ENCODE measurements at regions not wholly inside any gene's neighbourhood (a gene's known extent, or its start where the extent isn't known, plus 50 kb on each side); places are given as distances from the start of the nearest gene placed in this dataset.

- Mint-ChIP-seq H3K4me1 (peaks cover 12 to 14% of the 10 kb centered on the region in 2 donors), H3K4me3 (no peak overlapping the region), H3K9me3 (no peaks in the 10 kb centered on the region), H3K27ac (no peak overlapping the region), H3K27me3 (ENCODE audit: low read depth in 2 of 2) (peaks cover 36 to 75% of the 10 kb centered on the region in 2 donors), H3K36me3 (no peaks in the 10 kb centered on the region)
- Histone ChIP-seq H3K27me3 (ENCODE audit: control insufficient read depth, insufficient read depth, low read length) (peaks cover 18% of the 10 kb centered on the region), H3K4me3 (ENCODE audit: low read length) (no peak overlapping the region), H3K4me1 (ENCODE audit: control insufficient read depth, insufficient read depth, low read length) (peaks cover 10% of the 10 kb centered on the region), H3K9me3 (ENCODE audit: control insufficient read depth, insufficient read depth, low read length) (no peaks in the 10 kb centered on the region), H3K27ac (ENCODE audit: low read length) (no peak overlapping the region), H3K36me3 (ENCODE audit: control insufficient read depth, insufficient read depth, low read length) (no peaks in the 10 kb centered on the region)
- DNase-seq (no peak), ATAC-seq (no peak)
- no peak for TF ChIP-seq CTCF (IDR thresholded peaks at IDR 0.05)
- 90% methylated on average over 9 of the region's 13 CpGs for WGBS (ENCODE audit: insufficient coverage)
- intact Hi-C loops (cut with micrococcal nuclease): no loop called here
Observed at GRCh38 chr2:176555781-176556180, 286.5 kb downstream of the MTX2 start.

GRCh38 chr2:176556373-176556772, 287.1 kb downstream of the MTX2 start:
- intact Hi-C loops (cut with micrococcal nuclease): no loop called here
- ATAC-seq: no peak

GRCh38 chr2:176557821-176558220, 288.6 kb downstream of the MTX2 start:
- Mint-ChIP-seq H3K9me3 (no peaks in the 10 kb centered on the region), H3K36me3 (no peaks in the 10 kb centered on the region), H3K27me3 (ENCODE audit: low read depth in 2 of 2) (peaks cover 43 to 79% of the 10 kb centered on the region in 2 donors), H3K4me3 (no peak overlapping the region), H3K4me1 (peaks cover 12 to 14% of the 10 kb centered on the region in 2 donors), H3K27ac (no peak overlapping the region)
- Histone ChIP-seq H3K27me3 (ENCODE audit: control insufficient read depth, insufficient read depth, low read length) (peaks cover 16% of the 10 kb centered on the region), H3K36me3 (ENCODE audit: control insufficient read depth, insufficient read depth, low read length) (no peaks in the 10 kb centered on the region), H3K4me1 (ENCODE audit: control insufficient read depth, insufficient read depth, low read length) (peaks cover 10% of the 10 kb centered on the region), H3K9me3 (ENCODE audit: control insufficient read depth, insufficient read depth, low read length) (no peaks in the 10 kb centered on the region), H3K4me3 (ENCODE audit: low read length) (no peak overlapping the region), H3K27ac (ENCODE audit: low read length) (no peak overlapping the region)
- intact Hi-C loops (cut with micrococcal nuclease): no loop called here
- no peak for TF ChIP-seq CTCF (IDR thresholded peaks at IDR 0.05)
- WGBS (ENCODE audit: insufficient coverage): 80% methylated on average over 1 of the region's 1 CpG
- ATAC-seq: no peak
- no peak for DNase-seq

More at GRCh38 chr2:176556373-176556772, 287.1 kb downstream of the MTX2 start:
- Mint-ChIP-seq H3K27me3 (ENCODE audit: low read depth in 2 of 2) (peaks cover 39 to 80% of the 10 kb centered on the region in 2 donors), H3K27ac (no peak overlapping the region), H3K4me1 (peaks cover 12 to 14% of the 10 kb centered on the region in 2 donors), H3K4me3 (no peak overlapping the region), H3K36me3 (no peaks in the 10 kb centered on the region), H3K9me3 (no peaks in the 10 kb centered on the region)
- no peak overlapping the region for H3K4me3 ChIP-seq (ENCODE audit: low read length)
- no peak for DNase-seq
- H3K27me3 ChIP-seq (ENCODE audit: control insufficient read depth, insufficient read depth, low read length): peaks cover 18% of the 10 kb centered on the region
- no peak for TF ChIP-seq CTCF (IDR thresholded peaks at IDR 0.05)
- no peaks in the 10 kb centered on the region for H3K36me3 ChIP-seq (ENCODE audit: control insufficient read depth, insufficient read depth, low read length)
- peaks cover 10% of the 10 kb centered on the region for H3K4me1 ChIP-seq (ENCODE audit: control insufficient read depth, insufficient read depth, low read length)
- no peak overlapping the region for H3K27ac ChIP-seq (ENCODE audit: low read length)
- 64% methylated on average over 2 of the region's 2 CpGs for WGBS (ENCODE audit: insufficient coverage)
- H3K9me3 ChIP-seq (ENCODE audit: control insufficient read depth, insufficient read depth, low read length): no peaks in the 10 kb centered on the region

GRCh38 chr2:176558574-176559140, 289.4 kb downstream of the MTX2 start:
- peaks cover 42 to 75% of the 10 kb centered on the region in 2 donors for H3K27me3 Mint-ChIP-seq (ENCODE audit: low read depth in 2 of 2)

More at GRCh38 chr2:176558574-176559140, 289.4 kb downstream of the MTX2 start:
- intact Hi-C loops (cut with micrococcal nuclease): no loop called here
- ATAC-seq (no peak), DNase-seq (no peak)
- Histone ChIP-seq H3K36me3 (ENCODE audit: control insufficient read depth, insufficient read depth, low read length) (no peaks in the 10 kb centered on the region), H3K9me3 (ENCODE audit: control insufficient read depth, insufficient read depth, low read length) (no peaks in the 10 kb centered on the region), H3K4me1 (ENCODE audit: control insufficient read depth, insufficient read depth, low read length) (peaks cover 9% of the 10 kb centered on the region), H3K27ac (ENCODE audit: low read length) (no peak overlapping the region), H3K27me3 (ENCODE audit: control insufficient read depth, insufficient read depth, low read length) (peaks cover 13% of the 10 kb centered on the region), H3K4me3 (ENCODE audit: low read length) (no peak overlapping the region)
- Mint-ChIP-seq H3K27ac (no peak overlapping the region), H3K36me3 (no peaks in the 10 kb centered on the region), H3K4me1 (peaks cover 9 to 10% of the 10 kb centered on the region in 2 donors), H3K9me3 (no peaks in the 10 kb centered on the region), H3K4me3 (no peak overlapping the region)
- TF ChIP-seq CTCF (IDR thresholded peaks at IDR 0.05): no peak
- 52% methylated on average over 4 of the region's 4 CpGs for WGBS (ENCODE audit: insufficient coverage)

All from natural killer cell (primary cell).